ENCODE measurements at regions not wholly inside any gene's neighbourhood (a gene's known extent, or its start where the extent isn't known, plus 50 kb on each side); places are given as distances from the start of the nearest gene placed in this dataset.

GRCh38 chr4:22091352-22091717 lies 142.8 kb upstream of the KCNIP4 start:
- DNase-seq (ENCODE audit: low spot score) (no peak), ATAC-seq (no peak), FAIRE-seq (no peak)
- in situ Hi-C loops (cut with HindIII; ENCODE audit: extremely low pct_ligation_motif_present, low pct_unique_long_range_greater_than_20kb) (no loop called here), intact Hi-C loops (cut with micrococcal nuclease; ENCODE audit: unreplicated experiment) (no loop called here)
- H3K9ac ChIP-seq (ENCODE audit: insufficient read depth, low read depth, low read length), result no peak overlapping the region
- H3K4me3 ChIP-seq (replicated peaks in 1 of 3; ENCODE audit: insufficient read depth in 1 of 3, low read depth in 2 of 3, low read length in 3 of 3), result no peak overlapping the region
- no peaks in the 10 kb centered on the region for H4K20me1 ChIP-seq (ENCODE audit: insufficient read depth, low read length)
- H3K4me1 ChIP-seq (ENCODE audit: insufficient read depth, low read length), result no peaks in the 10 kb centered on the region
- no peaks in the 10 kb centered on the region for H3K79me2 ChIP-seq (ENCODE audit: insufficient read depth, low read length)
- H3K27ac ChIP-seq (ENCODE audit: extremely low read length, insufficient read depth, low read length), result no peak overlapping the region
- CTCF ChIA-PET (ENCODE audit: low intra/inter-chr PET ratio, low total read pairs), result no interaction called here
- H2AFZ ChIP-seq (ENCODE audit: low read length), result no peak overlapping the region
- no peaks in the 10 kb centered on the region for H3K36me3 ChIP-seq (replicated peaks in 1 of 2; ENCODE audit: control insufficient read depth in 1 of 2, insufficient read depth in 2 of 2, low read length in 2 of 2)
- POLR2A ChIA-PET, result no interaction called here
- peaks cover 24% of the 10 kb centered on the region for H3K9me3 ChIP-seq (ENCODE audit: low read length)
- no TSS peak for BruUV-seq (replicated peaks)
- no peak overlapping the region for H3K4me2 ChIP-seq (ENCODE audit: low read depth, low read length)
- no peaks in the 10 kb centered on the region for H3K27me3 ChIP-seq (ENCODE audit: control insufficient read depth in 1 of 2, insufficient read depth in 2 of 2, low read length in 2 of 2)
- TF ChIP-seq HNF4A (CRISPR knock-in tag; IDR thresholded peaks at IDR 0.05) (no peak), ARHGAP35 (CRISPR knock-in tag; IDR thresholded peaks at IDR 0.05; ENCODE audit: borderline replicate concordance) (no peak), FOSL2 (CRISPR knock-in tag; IDR thresholded peaks at IDR 0.05) (no peak), ZNF318 (CRISPR knock-in tag; IDR thresholded peaks at IDR 0.05) (no peak), ZNF446 (CRISPR knock-in tag; IDR thresholded peaks at IDR 0.05) (no peak), FOXJ3 (CRISPR knock-in tag; IDR thresholded peaks at IDR 0.05; ENCODE audit: borderline replicate concordance) (no peak), CSRNP1 (CRISPR knock-in tag; IDR thresholded peaks at IDR 0.05) (no peak), ZNF605 (CRISPR knock-in tag; IDR thresholded peaks at IDR 0.05) (no peak), FIP1L1 (IDR thresholded peaks at IDR 0.05; ENCODE audit: borderline replicate concordance, insufficient read depth, low read depth, low read length) (no peak), SRY (CRISPR knock-in tag; IDR thresholded peaks at IDR 0.05) (no peak), ZNF782 (CRISPR knock-in tag; IDR thresholded peaks at IDR 0.05; ENCODE audit: borderline replicate concordance) (no peak), HMGA1 (CRISPR knock-in tag; conservative IDR thresholded peaks at IDR 0.05) (no peak)
- TF ChIP-seq, protein P1, sequence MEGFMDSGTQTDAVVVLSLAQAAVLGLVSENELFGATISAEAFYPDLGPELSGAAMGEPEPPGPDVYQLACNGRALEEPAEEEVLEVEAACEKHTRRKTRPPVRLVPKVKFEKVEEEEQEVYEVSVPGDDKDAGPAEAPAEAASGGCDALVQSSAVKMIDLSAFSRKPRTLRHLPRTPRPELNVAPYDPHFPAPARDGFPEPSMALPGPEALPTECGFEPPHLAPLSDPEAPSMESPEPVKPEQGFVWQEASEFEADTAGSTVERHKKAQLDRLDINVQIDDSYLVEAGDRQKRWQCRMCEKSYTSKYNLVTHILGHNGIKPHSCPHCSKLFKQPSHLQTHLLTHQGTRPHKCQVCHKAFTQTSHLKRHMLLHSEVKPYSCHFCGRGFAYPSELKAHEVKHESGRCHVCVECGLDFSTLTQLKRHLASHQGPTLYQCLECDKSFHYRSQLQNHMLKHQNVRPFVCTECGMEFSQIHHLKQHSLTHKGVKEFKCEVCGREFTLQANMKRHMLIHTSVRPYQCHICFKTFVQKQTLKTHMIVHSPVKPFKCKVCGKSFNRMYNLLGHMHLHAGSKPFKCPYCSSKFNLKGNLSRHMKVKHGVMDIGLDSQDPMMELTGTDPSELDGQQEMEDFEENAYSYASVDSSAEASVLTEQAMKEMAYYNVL (CRISPR knock-in tag; IDR thresholded peaks at IDR 0.05; ENCODE audit: borderline replicate concordance), result no peak
